ENCODE measurements at regions not wholly inside any gene's neighbourhood (a gene's known extent, or its start where the extent isn't known, plus 50 kb on each side); places are given as distances from the start of the nearest gene placed in this dataset.

- Histone ChIP-seq H3K27me3 (replicated peaks in 1 of 2; ENCODE audit: control insufficient read depth in 2 of 2, insufficient read depth in 2 of 2, low read length in 1 of 2) (no peaks in the 10 kb centered on the region), H3K4me1 (ENCODE audit: control insufficient read depth, insufficient read depth, low read length) (no peaks in the 10 kb centered on the region), H2AFZ (ENCODE audit: control insufficient read depth, low read depth, low read length) (no peak overlapping the region), H3K27ac (ENCODE audit: control insufficient read depth, insufficient read depth) (no peak overlapping the region), H3K9me3 (replicated peaks; ENCODE audit: control insufficient read depth, insufficient read depth, low read length) (no peaks in the 10 kb centered on the region; the same call in 2 of the 3 replicates), H3K4me3 (no peak overlapping the region), H3K36me3 (ENCODE audit: control insufficient read depth in 2 of 2, insufficient read depth in 2 of 2, low read length in 1 of 2) (no peaks in the 10 kb centered on the region), H4K20me1 (ENCODE audit: control insufficient read depth, insufficient read depth) (no peaks in the 10 kb centered on the region), H3K9ac (ENCODE audit: control insufficient read depth, insufficient read depth, low read length) (no peak overlapping the region), H3K79me2 (ENCODE audit: control insufficient read depth, insufficient read depth, low read length) (no peaks in the 10 kb centered on the region), H3K4me2 (ENCODE audit: control insufficient read depth, insufficient read depth) (no peak overlapping the region)
- ChIA-PET SMC1A (ENCODE audit: uncharacterized antibody, unreplicated experiment) (no interaction called here), CTCF (no interaction called here), RAD21 (ENCODE audit: unreplicated experiment) (no interaction called here), POLR2A (no interaction called here)
- ATAC-seq = no peak
- no peak for DNase-seq (ENCODE audit: low read depth, low spot score)
- WGBS (ENCODE audit: insufficient coverage, insufficient replicate concordance, low lambda C conversion rate, missing lambda C conversion rate) = 3% methylated on average over 2 of the region's 2 CpGs
- TF ChIP-seq HDAC6 (IDR thresholded peaks at IDR 0.05; ENCODE audit: unreplicated experiment) (no peak), NFIC (IDR thresholded peaks at IDR 0.05; ENCODE audit: low read depth, low read length) (no peak), CTCF (IDR thresholded peaks at IDR 0.05 in 2 of 3, conservative IDR thresholded peaks at IDR 0.05 in 1 of 3; ENCODE audit: control insufficient read depth in 2 of 3, extremely low read depth in 1 of 3, insufficient read depth in 1 of 3, low read depth in 3 of 3, low read length in 3 of 3) (no peak), CREB1 (IDR thresholded peaks at IDR 0.05; ENCODE audit: low read depth) (no peak), NKRF (conservative IDR thresholded peaks at IDR 0.05) (no peak), CEBPZ (IDR thresholded peaks at IDR 0.05; ENCODE audit: low read depth, low read length) (no peak), EZH2 (IDR thresholded peaks at IDR 0.05; ENCODE audit: borderline replicate concordance, control insufficient read depth, low read depth, low read length) (no peak), SPI1 (IDR thresholded peaks at IDR 0.05; ENCODE audit: borderline replicate concordance, insufficient read depth, low read depth, low read length) (no peak), IRF3 (IDR thresholded peaks at IDR 0.05) (no peak)
- intact Hi-C loops (cut with micrococcal nuclease; ENCODE audit: unreplicated experiment) (no loop called here), in situ Hi-C loops (cut with MboI) (no loop called here)
- no peak for FAIRE-seq
- BruUV-seq (replicated peaks) = no TSS peak
Measured at GRCh38 chr12:42728287-42728686, 138.7 kb upstream of the PRICKLE1 start.

Measured in GM12878 (cell line).